ENCODE measurements at regions not wholly inside any gene's neighbourhood (a gene's known extent, or its start where the extent isn't known, plus 50 kb on each side); places are given as distances from the start of the nearest gene placed in this dataset.

DNA sequence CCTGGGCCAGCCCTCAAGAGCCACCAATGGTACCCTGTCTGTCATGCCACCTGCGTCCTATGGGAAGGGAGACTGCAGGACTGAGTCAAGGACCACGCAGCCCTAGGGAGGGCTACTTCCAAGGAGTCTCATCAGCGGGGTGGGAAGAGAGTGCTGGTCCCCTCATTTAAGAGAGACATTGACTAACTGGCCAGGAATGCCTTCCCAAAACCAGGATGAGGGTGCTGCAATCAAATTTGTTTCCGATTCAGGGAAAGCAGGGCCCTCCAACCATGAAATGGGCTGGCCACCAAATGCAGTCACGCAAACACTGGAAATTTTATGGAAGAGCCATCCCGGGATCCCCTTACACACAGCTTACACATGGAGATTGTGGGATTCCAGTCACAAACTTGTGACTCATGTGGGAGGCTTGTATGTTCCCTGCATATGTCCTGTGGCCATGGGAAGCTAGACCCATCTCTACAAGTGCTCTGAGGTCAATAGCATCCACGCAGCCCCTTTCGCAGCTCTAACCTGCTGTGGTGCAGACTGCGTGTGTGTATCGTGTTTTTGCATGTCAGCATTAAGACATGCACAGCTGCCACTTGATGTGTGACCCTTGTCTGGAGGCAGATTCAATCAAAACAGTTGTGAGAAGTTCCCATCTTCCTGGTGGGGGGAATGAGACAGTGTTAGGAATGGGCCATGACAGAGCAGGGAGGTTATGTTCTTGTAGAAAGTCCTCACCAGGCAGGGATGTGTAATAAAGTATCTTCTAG, 53.0 kb upstream of the CST7 start:
- TF ChIP-seq POLR2A (conservative IDR thresholded peaks at IDR 0.05) (no peak), CHD2 (IDR thresholded peaks at IDR 0.05; ENCODE audit: low read depth, low read length) (no peak), NR3C1 (CRISPR knock-in tag; IDR thresholded peaks at IDR 0.05) (no peak), SMC3 (conservative IDR thresholded peaks at IDR 0.05; ENCODE audit: insufficient read depth, low read depth, low read length) (no peak), ZNF75A (CRISPR knock-in tag; IDR thresholded peaks at IDR 0.05) (no peak), FOXM1 (IDR thresholded peaks at IDR 0.05; ENCODE audit: low read depth) (no peak), FOXM1 (CRISPR knock-in tag; IDR thresholded peaks at IDR 0.05; ENCODE audit: low read depth) (no peak), POLR2AphosphoS2 (IDR thresholded peaks at IDR 0.05; ENCODE audit: low read length) (no peak), KDM4B (IDR thresholded peaks at IDR 0.05; ENCODE audit: borderline replicate concordance in 2 of 2, low read depth in 1 of 2) (no peak), SAFB2 (IDR thresholded peaks at IDR 0.05; ENCODE audit: borderline replicate concordance, low read depth, low read length, severe bottlenecking) (no peak), TARDBP (IDR thresholded peaks at IDR 0.05) (no peak), SIN3A (IDR thresholded peaks at IDR 0.05; ENCODE audit: borderline replicate concordance in 2 of 2, control insufficient read depth in 1 of 2, low read depth in 2 of 2, low read length in 2 of 2) (no peak), POLR2AphosphoS5 (IDR thresholded peaks at IDR 0.05; ENCODE audit: control insufficient read depth, insufficient read depth, low read depth, low read length) (no peak)
- TF ChIP-seq, protein P1, sequence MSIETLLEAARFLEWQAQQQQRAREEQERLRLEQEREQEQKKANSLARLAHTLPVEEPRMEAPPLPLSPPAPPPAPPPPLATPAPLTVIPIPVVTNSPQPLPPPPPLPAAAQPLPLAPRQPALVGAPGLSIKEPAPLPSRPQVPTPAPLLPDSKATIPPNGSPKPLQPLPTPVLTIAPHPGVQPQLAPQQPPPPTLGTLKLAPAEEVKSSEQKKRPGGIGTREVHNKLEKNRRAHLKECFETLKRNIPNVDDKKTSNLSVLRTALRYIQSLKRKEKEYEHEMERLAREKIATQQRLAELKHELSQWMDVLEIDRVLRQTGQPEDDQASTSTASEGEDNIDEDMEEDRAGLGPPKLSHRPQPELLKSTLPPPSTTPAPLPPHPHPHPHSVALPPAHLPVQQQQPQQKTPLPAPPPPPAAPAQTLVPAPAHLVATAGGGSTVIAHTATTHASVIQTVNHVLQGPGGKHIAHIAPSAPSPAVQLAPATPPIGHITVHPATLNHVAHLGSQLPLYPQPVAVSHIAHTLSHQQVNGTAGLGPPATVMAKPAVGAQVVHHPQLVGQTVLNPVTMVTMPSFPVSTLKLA (conservative IDR thresholded peaks at IDR 0.05): no peak
